ENCODE measurements at regions not wholly inside any gene's neighbourhood (a gene's known extent, or its start where the extent isn't known, plus 50 kb on each side); places are given as distances from the start of the nearest gene placed in this dataset.

DNA sequence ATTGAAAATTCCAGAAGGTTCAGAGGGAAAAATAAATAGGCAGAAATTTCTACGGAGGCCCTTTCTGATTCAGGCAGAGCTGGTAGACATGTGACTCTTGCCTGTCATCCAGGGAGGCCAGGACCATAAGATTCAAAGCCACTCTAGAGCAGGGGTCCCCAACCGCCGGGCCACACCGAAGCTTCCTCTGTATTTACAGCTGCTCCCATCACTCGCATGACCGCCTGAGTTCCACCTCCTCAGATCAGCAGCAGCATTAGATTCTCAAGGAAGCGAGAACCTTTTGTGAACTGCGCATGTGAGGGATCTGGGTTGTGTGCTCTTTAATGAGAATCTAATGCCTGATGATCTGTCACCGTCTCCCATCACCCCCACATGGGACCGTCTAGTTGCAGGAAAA is 72.2 kb downstream of the RWDD4 start:
- H3K27me3 ChIP-seq: no peaks in the 10 kb centered on the region
- intact Hi-C loops (cut with DNase I): no loop called here
- ATAC-seq (no peak), DNase-seq (no peak)
- H3K4me1 ChIP-seq: peaks cover 14% of the 10 kb centered on the region
- no peaks in the 10 kb centered on the region for H3K9me3 ChIP-seq
- WGBS, 2 donors: 87 to 88% methylated on average over 10 of the region's 10 CpGs
- H3K36me3 ChIP-seq (replicated peaks in 1 of 2; ENCODE audit: insufficient read depth in 1 of 2, low read depth in 2 of 2): no peaks in the 10 kb centered on the region
- H3K4me3 ChIP-seq: no peak overlapping the region
- H3K27ac ChIP-seq: no peak overlapping the region
- TF ChIP-seq, protein P1, sequence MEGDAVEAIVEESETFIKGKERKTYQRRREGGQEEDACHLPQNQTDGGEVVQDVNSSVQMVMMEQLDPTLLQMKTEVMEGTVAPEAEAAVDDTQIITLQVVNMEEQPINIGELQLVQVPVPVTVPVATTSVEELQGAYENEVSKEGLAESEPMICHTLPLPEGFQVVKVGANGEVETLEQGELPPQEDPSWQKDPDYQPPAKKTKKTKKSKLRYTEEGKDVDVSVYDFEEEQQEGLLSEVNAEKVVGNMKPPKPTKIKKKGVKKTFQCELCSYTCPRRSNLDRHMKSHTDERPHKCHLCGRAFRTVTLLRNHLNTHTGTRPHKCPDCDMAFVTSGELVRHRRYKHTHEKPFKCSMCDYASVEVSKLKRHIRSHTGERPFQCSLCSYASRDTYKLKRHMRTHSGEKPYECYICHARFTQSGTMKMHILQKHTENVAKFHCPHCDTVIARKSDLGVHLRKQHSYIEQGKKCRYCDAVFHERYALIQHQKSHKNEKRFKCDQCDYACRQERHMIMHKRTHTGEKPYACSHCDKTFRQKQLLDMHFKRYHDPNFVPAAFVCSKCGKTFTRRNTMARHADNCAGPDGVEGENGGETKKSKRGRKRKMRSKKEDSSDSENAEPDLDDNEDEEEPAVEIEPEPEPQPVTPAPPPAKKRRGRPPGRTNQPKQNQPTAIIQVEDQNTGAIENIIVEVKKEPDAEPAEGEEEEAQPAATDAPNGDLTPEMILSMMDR (IDR thresholded peaks at IDR 0.05): no peak
- no peak for TF ChIP-seq POLR2A (IDR thresholded peaks at IDR 0.05)

DNA sequence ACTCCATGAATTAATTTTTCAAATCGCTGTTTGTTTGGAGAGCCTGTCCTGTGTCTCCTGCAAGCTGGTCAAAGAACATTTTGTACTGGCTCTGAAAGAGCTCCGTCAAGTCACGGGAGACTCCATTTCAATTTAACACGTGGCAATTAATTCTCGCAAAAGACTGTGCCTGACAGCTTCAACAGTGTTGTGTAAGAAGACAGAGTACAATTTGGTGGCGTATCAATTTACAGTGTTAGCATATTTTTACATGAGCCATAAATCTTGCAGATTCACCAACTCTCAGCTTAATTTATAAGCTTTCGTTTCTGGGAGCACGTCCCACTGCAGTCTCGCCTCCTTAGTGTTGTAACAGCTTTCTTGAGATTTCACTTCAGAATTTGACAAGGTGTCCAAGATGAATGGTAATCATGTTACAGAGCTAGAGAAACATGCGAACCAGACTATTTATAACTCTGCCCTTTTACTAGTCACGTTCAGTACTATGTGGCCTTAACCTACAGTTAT is 70.8 kb downstream of the RWDD4 start:
- DNase-seq: peak; percentile 30 to 73 (median 56)
- WGBS, 2 donors: 9 to 17% methylated on average over 11 of the region's 11 CpGs
- intact Hi-C loops (cut with DNase I): no loop called here
- peaks cover 14% of the 10 kb centered on the region for H3K4me1 ChIP-seq
- H3K27me3 ChIP-seq: no peaks in the 10 kb centered on the region
- H3K36me3 ChIP-seq (replicated peaks in 1 of 2; ENCODE audit: insufficient read depth in 1 of 2, low read depth in 2 of 2): no peaks in the 10 kb centered on the region
- peak; percentile 93 for ATAC-seq
- no peaks in the 10 kb centered on the region for H3K9me3 ChIP-seq
- peak in 2 of 3 donors; percentile 22 to 28 for TF ChIP-seq POLR2A (IDR thresholded peaks at IDR 0.05)
- TF ChIP-seq, protein P1 (IDR thresholded peaks at IDR 0.05): no peak
- H3K27ac ChIP-seq: peak overlapping the region; percentile 1 to 77 (median 70)
- no peak overlapping the region for H3K4me3 ChIP-seq

DNA sequence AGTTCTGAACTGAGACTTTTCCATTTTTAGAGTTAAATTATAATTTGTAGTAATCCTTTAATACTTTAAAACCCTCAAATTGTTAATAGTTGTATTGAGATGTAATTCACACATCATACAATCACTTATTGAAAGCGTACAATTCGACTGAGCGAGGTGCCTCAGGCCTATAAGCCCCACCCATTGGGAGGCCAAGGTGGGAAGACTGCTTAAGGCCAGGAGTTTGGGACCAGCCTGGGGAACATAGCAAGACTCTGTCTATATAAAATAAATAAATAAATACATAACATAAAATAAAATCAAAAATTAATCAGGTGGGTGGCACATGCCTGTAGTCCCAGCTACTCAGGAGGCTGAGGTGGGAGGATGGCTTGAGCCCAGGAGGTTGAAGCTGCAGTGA is 70.3 kb downstream of the RWDD4 start:
- ATAC-seq (no peak), DNase-seq (no peak)
- intact Hi-C loops (cut with DNase I): no loop called here
- Histone ChIP-seq H3K4me3 (no peak overlapping the region), H3K9me3 (no peaks in the 10 kb centered on the region), H3K27ac (peak overlapping the region; percentile 1 to 77 (median 70)), H3K27me3 (no peaks in the 10 kb centered on the region), H3K4me1 (peaks cover 14% of the 10 kb centered on the region), H3K36me3 (replicated peaks in 1 of 2; ENCODE audit: insufficient read depth in 1 of 2, low read depth in 2 of 2) (no peaks in the 10 kb centered on the region)
- TF ChIP-seq, protein P1 (IDR thresholded peaks at IDR 0.05): no peak
- TF ChIP-seq POLR2A (IDR thresholded peaks at IDR 0.05): no peak
- 73 to 84% methylated on average over 3 of the region's 3 CpGs for WGBS, 2 donors

DNA sequence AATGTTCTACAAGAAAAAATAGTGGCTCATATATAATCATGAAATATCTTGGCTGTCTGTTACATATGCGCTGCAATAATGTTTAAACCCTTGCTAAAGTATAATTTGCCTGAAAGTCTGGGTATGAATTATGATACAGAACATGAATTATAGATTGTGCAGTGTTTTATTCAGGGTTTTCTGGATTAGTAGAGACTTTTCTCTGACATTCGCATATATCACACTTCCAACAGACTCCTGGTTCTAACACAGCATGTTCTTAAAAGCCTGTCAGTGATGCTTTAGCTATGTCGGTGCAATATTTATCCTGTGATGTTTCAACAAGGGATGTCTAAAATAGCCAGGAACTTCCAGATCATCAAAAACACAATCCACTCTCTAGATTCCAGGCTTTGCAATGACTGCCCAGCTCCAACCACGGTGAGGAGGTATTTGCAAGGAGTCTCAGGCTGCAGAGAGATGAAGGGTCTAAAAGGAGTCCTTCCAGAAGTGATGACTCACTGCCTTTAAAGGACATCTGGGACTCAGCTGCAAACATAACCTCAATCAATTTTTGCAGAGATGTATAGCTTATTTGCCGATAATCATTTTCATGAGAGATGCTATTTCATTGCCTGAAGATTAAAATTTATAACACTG is 69.4 kb downstream of the RWDD4 start:
- no peak overlapping the region for H3K4me3 ChIP-seq
- DNase-seq (no peak), ATAC-seq (no peak)
- no peaks in the 10 kb centered on the region for H3K36me3 ChIP-seq (replicated peaks in 1 of 2; ENCODE audit: insufficient read depth in 1 of 2, low read depth in 2 of 2)
- TF ChIP-seq, protein P1 (IDR thresholded peaks at IDR 0.05): no peak
- no peak for TF ChIP-seq POLR2A (IDR thresholded peaks at IDR 0.05)
- no peaks in the 10 kb centered on the region for H3K27me3 ChIP-seq
- peaks cover 14% of the 10 kb centered on the region for H3K4me1 ChIP-seq
- 87 to 88% methylated on average over 5 of the region's 5 CpGs for WGBS, 2 donors
- H3K9me3 ChIP-seq: no peaks in the 10 kb centered on the region
- H3K27ac ChIP-seq: peak overlapping the region in 1 of 4 donors; percentile 66
- intact Hi-C loops (cut with DNase I): no loop called here

All from body of pancreas (tissue), 4 donors.